Left forelimb (tissue), 1 donor: ENCODE measurements at regions not wholly inside any gene's neighbourhood (a gene's known extent, or its start where the extent isn't known, plus 50 kb on each side); places are given as distances from the start of the nearest gene placed in this dataset.
"Not testable (repeated sequence)": the region's sequence is repeated elsewhere in the genome, so short reads cannot be mapped to it uniquely, and the experiment has no call there.

ENCODE experiments used
- DNase-seq: peaks from one replicate; pipeline ENCODE4 v3.0.0-alpha.2; 2018; ENCODE audit warnings: low spot score

DNA sequence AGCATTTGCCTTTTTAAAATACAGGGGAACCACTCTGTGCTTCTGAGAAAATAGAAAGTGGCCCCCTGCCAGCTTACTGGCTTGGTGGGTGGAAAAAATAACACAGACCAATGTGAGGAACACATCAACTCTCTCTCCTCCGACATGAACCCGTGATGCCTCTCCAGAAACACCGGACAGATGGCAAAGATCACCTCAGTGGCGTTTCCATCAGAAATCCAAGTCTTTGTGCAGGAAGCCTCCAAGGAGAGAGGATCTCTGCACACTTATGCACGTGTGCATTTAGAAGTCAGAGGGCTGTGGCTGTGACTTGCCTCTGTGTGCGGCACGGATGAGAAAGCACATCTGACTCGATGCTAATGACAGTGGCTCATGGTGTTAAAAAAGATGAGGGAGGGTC is 112.3 kb upstream of the KLF12 start:
- DNase-seq, result no peak

- DNase-seq, result no peak
Observed at GRCh38 chr13:74243637-74244526, 109.7 kb upstream of the KLF12 start.

DNA sequence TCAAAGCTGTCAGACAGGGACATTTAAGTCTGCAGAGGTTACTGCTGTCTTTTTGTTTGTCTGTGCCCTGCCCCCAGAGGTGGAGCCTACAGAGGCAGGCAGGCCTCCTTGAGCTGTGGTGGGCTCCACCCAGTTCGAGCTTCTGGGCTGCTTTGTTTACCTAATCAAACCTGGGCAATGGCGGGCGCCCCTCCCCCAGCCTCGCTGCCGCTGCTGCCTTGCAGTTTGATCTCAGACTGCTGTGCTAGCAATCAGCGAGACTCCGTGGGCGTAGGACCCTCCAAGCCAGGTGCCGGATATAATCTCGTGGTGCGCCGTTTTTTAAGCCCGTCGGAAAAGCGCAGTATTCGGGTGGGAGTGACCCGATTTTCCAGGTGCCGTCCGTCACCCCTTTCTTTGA is 107.1 kb upstream of the KLF12 start:
- DNase-seq, result not testable (repeated sequence)

- no peak for DNase-seq
Observed at GRCh38 chr13:74230984-74231501, 96.8 kb upstream of the KLF12 start.

DNA sequence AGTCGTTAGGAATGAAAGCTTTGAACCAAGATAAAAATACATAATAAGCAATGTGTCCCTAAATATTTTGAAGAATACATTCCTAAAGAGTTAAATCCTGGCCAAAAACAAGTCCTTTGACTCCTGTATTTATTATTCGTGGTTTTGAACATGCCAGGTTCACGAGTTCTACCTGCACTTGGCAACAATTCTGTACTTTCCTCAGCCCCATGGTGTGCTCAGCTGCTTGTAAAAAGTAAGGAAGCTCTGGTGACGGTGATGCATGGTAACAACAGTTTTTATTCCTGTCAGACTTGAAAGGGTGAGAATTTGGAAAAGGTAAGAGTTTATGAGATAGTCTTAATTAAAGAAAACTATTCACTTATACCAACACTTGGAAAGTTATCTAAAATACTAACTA is 95.0 kb upstream of the KLF12 start:
- DNase-seq, result no peak

DNA sequence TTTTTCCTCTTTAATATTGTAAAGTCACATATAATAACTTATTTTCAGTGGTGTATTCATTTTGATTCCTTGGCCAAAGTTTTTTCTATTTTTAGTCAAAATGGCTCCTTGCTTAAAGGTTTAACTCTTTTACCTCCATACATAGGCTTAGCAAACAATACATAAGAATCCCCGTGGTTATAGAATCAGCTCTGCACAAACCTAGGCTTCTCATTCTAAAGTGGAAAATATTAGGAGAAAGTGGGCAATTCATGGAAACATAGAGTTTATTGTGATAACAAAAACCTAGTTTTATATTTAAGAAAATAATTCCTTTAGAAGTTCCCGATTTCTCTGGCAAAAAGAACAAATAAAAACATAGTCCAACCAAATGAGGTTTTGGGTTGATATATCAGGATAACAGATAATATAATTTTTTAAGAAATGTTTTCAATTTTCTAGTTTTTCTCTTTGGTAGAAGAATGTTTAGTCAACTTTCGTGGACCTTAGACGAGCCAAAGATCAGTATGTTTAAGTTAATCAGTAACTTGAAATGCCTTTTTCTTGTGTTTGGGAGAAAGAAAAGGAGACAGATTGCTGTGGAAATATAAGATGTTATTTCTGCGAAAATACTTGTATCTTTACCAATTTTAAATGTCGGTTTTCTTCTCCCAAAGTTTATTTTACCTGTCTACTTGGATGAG is 93.4 kb upstream of the KLF12 start:
- DNase-seq, result no peak

- no peak for DNase-seq
Observed at GRCh38 chr13:74226791-74227475, 92.7 kb upstream of the KLF12 start.

DNA sequence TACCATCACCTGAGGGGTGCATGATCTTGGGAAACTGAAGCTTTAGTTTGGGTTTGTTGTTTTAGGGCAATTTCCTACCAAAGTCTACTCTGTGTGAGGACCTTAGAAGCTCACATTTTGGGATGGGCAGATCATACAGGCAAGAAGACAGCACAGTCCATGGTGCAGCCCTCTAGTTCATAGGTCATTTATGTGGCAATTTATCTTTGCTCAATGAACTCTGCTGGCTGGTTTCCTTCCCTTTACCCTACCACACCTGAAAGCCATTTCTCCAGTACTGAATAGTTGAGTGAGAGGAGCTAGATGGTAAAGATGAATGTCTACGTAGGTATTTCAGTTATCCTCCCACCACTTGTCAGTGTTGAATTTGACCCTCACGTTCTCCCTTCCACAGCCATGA is 87.5 kb upstream of the KLF12 start:
- DNase-seq, result no peak

DNA sequence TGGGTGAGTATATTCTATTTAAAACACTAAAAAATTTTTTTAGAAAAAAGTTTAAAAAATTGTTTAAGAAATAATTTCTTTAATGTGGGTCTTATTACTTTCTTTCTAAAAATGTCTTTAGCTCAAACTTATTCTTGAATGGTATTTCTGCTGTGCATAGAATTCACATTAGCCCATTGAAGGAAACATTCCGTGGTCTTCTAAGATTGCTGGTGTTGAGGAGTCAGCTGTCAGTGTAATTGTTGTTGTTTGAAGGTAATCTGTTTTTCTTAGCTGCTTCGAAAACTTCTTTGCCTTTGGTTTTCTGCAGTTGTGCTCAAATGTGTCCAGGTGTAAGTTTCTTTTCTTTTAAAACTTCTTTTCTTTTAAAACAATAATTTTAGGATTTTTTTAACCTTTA is 85.4 kb upstream of the KLF12 start:
- DNase-seq, result no peak

DNA sequence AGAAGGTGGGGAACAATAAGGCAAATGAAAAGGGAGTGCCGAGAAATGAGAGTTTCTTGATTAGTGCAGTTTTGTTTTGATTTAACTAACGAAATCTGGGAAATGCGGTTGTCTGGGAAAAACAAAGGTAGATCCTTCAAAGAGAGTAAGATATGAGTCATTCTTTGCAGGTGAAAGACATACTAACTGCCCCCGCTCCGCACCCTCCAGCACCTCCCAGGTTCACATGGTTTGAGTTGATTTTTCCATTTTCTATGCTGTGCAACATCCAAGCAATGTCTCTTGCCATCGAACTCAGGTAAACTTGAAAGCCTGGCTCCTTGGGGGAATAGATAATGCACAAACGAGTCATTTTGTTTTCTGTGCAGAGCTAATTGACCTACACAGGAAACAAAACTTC is 84.1 kb upstream of the KLF12 start:
- DNase-seq, result no peak

DNA sequence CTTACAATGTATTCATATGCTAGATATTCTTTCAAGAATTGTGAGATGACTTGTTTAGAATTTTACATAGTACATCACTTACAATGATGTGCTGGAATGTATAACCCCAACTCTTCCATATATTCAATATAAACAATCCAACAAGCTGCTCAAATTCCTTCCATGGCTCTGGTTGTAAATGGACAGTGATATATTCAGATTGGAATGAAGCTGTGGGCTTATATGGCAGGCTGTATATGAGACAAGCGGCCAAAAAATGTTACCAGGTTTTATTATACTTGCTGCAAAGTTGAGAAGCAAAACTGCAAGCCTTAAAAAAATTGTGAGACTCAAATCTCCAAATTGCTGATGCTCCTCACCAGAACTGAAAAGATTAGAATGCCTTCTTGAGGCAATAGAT is 83.6 kb upstream of the KLF12 start:
- no peak for DNase-seq

DNA sequence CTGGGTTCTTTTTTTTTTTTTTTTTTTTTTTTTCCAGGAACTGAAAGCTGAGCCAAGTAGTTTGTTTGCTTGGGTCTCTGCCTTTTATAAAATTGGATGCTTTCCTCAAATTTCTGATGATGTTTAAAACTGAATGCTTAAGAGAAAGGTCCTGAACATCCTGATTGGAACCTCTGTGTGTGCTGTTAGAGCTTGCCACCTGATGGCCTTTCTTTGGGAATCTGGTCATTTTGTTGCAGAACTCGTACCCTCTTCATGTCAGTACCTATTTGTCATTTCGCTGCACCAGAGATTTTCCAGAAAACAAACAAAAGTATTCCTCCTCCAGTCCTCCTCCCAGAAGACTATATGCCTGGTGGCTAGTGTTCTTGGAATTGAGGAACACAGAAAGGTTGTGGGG is 81.2 kb upstream of the KLF12 start:
- DNase-seq, result no peak

DNA sequence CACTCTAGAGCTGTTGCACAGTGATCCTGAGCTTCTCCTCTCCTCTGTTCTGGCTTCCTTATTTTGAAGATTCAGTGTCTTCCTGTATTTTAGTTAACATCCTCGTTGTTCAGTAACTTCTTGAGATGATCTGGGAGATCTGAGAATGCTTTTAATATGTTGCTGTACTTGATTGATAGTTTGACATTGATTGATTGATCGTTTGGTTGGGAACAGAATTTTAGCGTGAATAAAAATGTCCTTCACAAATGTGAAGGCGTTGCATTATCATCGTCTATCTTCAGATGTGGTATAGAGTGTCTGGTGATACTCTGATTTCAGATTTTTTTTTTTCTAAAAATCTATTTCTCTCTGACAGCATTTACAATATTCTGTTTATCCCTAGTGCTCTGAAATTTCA is 80.1 kb upstream of the KLF12 start:
- no peak for DNase-seq

GRCh38 chr13:74210693-74211393 is 76.6 kb upstream of the KLF12 start:
- no peak for DNase-seq

DNA sequence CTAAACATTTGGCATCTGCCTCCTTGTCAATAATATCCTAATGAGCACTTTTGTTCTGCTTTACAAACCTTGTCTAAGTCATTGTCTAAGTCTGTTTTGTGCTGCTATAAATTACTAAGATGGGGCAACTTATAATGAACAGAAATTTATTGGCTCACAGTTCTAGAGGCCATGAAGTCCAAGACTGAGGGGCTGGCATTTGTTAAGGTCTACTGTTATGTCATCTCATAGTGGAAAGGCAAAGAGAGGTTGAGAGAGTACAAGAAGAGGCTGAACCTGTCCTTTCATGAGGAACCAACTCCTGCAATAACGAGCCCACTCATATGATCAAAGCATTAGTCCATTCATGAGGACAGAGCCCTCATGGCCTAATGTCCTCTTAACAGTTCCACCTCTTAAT is 72.7 kb upstream of the KLF12 start:
- DNase-seq, result no peak

GRCh38 chr13:74206061-74206561 is 71.9 kb upstream of the KLF12 start:
- no peak for DNase-seq

DNA sequence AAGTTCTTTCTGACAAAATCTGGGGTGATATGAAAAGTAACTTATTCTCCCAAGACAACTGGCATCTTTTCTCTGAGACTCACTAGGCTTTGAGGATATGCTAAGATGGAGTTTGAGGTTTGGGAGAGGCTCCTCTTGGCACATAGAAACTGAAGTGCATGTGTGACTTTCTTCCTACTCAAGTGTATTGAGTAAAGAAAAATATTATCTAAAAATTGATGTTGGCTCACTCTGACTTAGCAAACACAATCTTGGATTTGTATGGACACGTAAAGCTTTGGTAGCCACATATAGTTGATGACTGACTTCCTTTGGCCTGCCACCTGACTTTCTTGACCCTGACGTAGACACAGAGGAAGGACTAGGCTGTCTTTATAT is 71.1 kb upstream of the KLF12 start:
- no peak for DNase-seq

DNA sequence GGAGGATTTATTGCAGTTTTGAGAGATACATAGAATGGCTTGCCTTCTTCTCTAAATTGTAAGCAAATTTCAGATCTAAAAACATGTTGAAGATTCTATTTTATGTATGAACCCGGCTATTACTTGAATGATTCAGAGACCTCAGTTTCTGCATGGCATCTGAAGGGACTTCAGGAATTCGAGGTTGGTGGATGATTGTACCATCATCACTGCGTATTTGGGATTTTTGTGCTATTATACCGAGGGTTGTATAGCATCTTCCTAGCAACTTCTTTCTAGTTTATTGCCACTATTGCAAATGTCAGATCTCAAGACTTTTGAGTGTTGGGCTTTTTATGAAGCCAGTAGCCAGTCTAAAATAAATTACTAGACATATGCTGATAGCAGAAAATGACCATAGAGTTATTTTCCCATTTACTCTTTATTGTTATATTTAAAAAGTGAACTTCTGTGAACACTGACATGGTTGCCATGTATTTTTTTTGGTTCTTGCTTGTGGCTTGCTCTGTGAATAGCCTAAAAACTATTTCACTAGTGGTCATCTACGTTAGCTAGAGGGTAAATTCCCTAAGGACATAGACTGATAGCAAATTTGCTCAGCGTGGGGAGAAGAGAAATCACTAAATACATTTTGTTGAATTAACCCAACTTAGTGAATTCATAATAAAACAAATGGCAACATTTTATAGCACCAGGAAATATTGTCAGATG is 70.6 kb upstream of the KLF12 start:
- DNase-seq, result no peak

GRCh38 chr13:74203576-74203975 is 69.4 kb upstream of the KLF12 start:
- no peak for DNase-seq

DNA sequence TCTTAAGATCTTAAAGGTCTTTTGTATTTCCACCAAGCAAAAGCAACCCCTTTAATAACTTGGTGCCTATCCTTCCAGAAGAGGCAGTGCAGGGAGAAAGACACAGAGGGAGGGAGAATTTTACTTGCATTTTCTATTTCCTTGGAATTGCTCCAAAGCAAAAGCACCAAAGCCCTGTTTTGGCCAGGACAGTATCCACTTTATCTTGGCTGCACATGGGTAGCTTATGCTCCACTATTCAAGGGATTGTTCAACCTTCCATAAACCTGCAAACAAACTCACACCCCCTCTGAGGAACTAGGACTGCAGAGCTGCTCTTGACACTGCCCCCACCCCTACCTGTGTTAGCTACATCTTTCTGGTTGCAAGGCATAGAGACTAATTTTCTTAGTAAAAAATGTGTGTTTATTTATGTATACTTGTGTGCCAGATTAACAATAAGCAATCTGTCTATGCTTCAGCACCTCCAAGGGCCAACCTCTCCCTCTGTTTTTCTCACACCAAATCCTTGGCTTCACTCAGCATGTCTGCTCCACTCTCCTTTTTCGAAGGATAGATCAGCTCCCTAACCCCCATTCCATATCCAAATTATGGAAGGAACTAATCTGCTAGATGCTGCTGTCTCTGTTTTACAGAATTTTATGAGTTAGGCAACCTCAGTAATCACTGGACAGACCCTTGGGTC is 68.1 kb upstream of the KLF12 start:
- DNase-seq, result no peak

- no peak for DNase-seq
Observed at GRCh38 chr13:74201530-74201929, 67.3 kb upstream of the KLF12 start.
